HepG2 (cell line): ENCODE measurements at regions not wholly inside any gene's neighbourhood (a gene's known extent, or its start where the extent isn't known, plus 50 kb on each side); places are given as distances from the start of the nearest gene placed in this dataset.
A peak's percentile ranks its signal among the peaks of the same experiment; 100 is the strongest.

Experiments used
- ATAC-seq: fragments of 200-7000 bp; cut with Tn5 transposase; 3 replicates; pipeline ENCODE4 v1.9.1; 2020; ENCODE audit warnings: mild to moderate bottlenecking, moderate library complexity
- BruUV-seq: library from RNA; stranded (reverse); fragments of 400-500 nt; replicated peaks from 2 replicates; lab custom pipeline; 2021; lab: Mats Ljungman, UMichigan
- CTCF ChIA-PET: fragments of 300-600 bp; formaldehyde crosslinking; extraction: SDS; loops from one replicate; lab custom pipeline; 2021; ENCODE audit warnings: low total read pairs, inconsistent platforms, low intra/inter-chr PET ratio; lab: Yijun Ruan, JAX
- POLR2A ChIA-PET: fragments of 350-600 bp; sonication (Branson Sonifier 250); formaldehyde crosslinking; loops from one replicate; lab custom pipeline; 2020; ENCODE audit warnings: antibody characterized with exemption, inconsistent platforms; lab: Yijun Ruan, JAX
- DNase-seq: peaks from one replicate; pipeline ENCODE4 v3.0.0-alpha.2; 2015; ENCODE audit warnings: low spot score
- FAIRE-seq: peaks from 3 replicates; lab custom pipeline; 2011; peaks lifted over from hg19 to GRCh38; lab: Jason Lieb, UNC
- H2AFZ ChIP-seq: one replicate; pipeline ENCODE4 v1.6.1; 2011; ENCODE audit warnings: low read length, inconsistent platforms
- H3K27ac ChIP-seq: fragments of 300-600 bp; 3 replicates; pipeline ENCODE4 v1.8.0; 2011; ENCODE audit warnings: mixed run types, mild to moderate bottlenecking, mixed read lengths, low read length, inconsistent platforms; ENCODE audit not compliant: insufficient read depth; ENCODE audit errors: extremely low read length
- H3K27me3 ChIP-seq, 2 experiments: fragments of 200-600 bp in 1 of 2; 2 replicates in 1 of 2; 3 replicates in 1 of 2; pipeline versions ENCODE4 v1.6.0 to v1.8.0; 2011; ENCODE audit warnings: low read length in 2 of 2, mild to moderate bottlenecking in 2 of 2, moderate library complexity in 2 of 2, inconsistent platforms in 1 of 2; ENCODE audit not compliant: insufficient read depth in 2 of 2, control insufficient read depth in 1 of 2
- H3K36me3 ChIP-seq, 2 experiments: fragments of 200-600 bp in 1 of 2; replicated peaks in 1 of 2; 2 replicates in 1 of 2; 3 replicates in 1 of 2; pipeline versions ENCODE4 v1.5.1 to v1.8.0; 2011; ENCODE audit warnings: low read length in 2 of 2, inconsistent platforms in 1 of 2; ENCODE audit not compliant: insufficient read depth in 2 of 2, control insufficient read depth in 1 of 2
- H3K4me1 ChIP-seq: 2 replicates; pipeline ENCODE4 v1.5.1; 2012; ENCODE audit warnings: low read length, inconsistent platforms; ENCODE audit not compliant: insufficient read depth
- H3K4me2 ChIP-seq: 2 replicates; pipeline ENCODE4 v1.6.0; 2011; ENCODE audit warnings: low read depth, low read length, inconsistent platforms
- H3K4me3 ChIP-seq, 3 experiments: fragments of 200-600 bp in 1 of 3; sonication (generic), shearing (Covaris generic) in 1 of 3; replicated peaks in 1 of 3; 2 replicates each; pipeline ENCODE4 v1.5.1; 2011 to 2016; ENCODE audit warnings: low read length in 3 of 3, inconsistent platforms in 2 of 3, low read depth in 2 of 3, mild to moderate bottlenecking in 2 of 3, control low read depth in 1 of 3, mixed read lengths in 1 of 3; ENCODE audit not compliant: insufficient read depth in 1 of 3
- H3K79me2 ChIP-seq: one replicate; pipeline ENCODE4 v1.6.1; 2011; ENCODE audit warnings: low read length, inconsistent platforms; ENCODE audit not compliant: insufficient read depth
- H3K9ac ChIP-seq: 2 replicates; pipeline ENCODE4 v1.6.0; 2011; ENCODE audit warnings: mild to moderate bottlenecking, low read depth, low read length, inconsistent platforms; ENCODE audit not compliant: insufficient read depth
- H3K9me3 ChIP-seq: 2 replicates; pipeline ENCODE4 v1.5.1; 2012; ENCODE audit warnings: mild to moderate bottlenecking, low read length
- H4K20me1 ChIP-seq: 2 replicates; pipeline ENCODE4 v1.6.0; 2011; ENCODE audit warnings: inconsistent platforms, mild to moderate bottlenecking, low read length, moderate library complexity; ENCODE audit not compliant: insufficient read depth
- ATM ChIP-seq: fragments of 450-650 bp; IDR thresholded peaks from 2 replicates; pipeline ENCODE4 v1.7.1; 2017; ENCODE audit warnings: mild to moderate bottlenecking, borderline replicate concordance
- FOSL2 ChIP-seq: sonication (generic); formaldehyde crosslinking; IDR thresholded peaks from 2 replicates; pipeline ENCODE4 v1.4.0; 2020; ENCODE audit warnings: missing genetic modification reagents
- MATR3 ChIP-seq: sonication (generic); formaldehyde crosslinking; IDR thresholded peaks from 2 replicates; pipeline ENCODE4 v1.4.0; 2020; ENCODE audit warnings: missing genetic modification reagents
- MIXL1 ChIP-seq: IDR thresholded peaks from 2 replicates; pipeline ENCODE4 v1.6.1; 2016
- NR0B2 ChIP-seq: sonication (generic); formaldehyde crosslinking; IDR thresholded peaks from 2 replicates; pipeline ENCODE4 v1.4.0; 2020; ENCODE audit warnings: mild to moderate bottlenecking, missing genetic modification reagents
- RCOR2 ChIP-seq: IDR thresholded peaks from 2 replicates; pipeline ENCODE4 v1.6.1; 2016; ENCODE audit warnings: missing biosample characterization, missing genetic modification reagents
- ZFP36L2 ChIP-seq: sonication (generic); formaldehyde crosslinking; IDR thresholded peaks from 2 replicates; pipeline ENCODE4 v1.4.0; 2020; ENCODE audit warnings: missing genetic modification reagents
- ZNF572 ChIP-seq: sonication (generic); formaldehyde crosslinking; IDR thresholded peaks from 2 replicates; pipeline ENCODE4 v1.5.1; 2020; ENCODE audit warnings: mild to moderate bottlenecking, missing genetic modification reagents
- ZNF678 ChIP-seq: sonication (generic); formaldehyde crosslinking; IDR thresholded peaks from 2 replicates; pipeline ENCODE4 v1.4.0; 2020; ENCODE audit warnings: mild to moderate bottlenecking, missing genetic modification reagents
- ZNF709 ChIP-seq: sonication (generic); formaldehyde crosslinking; IDR thresholded peaks from 2 replicates; pipeline ENCODE4 v1.5.0; 2020; ENCODE audit warnings: mild to moderate bottlenecking, missing genetic modification reagents
- WGBS: methylation state at CpG from one replicate; pipeline ENCODE4 v1.1.6; 2017; ENCODE audit warnings: low lambda C conversion rate; 5-methylcytosine and 5-hydroxymethylcytosine counted together
- in situ Hi-C: cut with HindIII; loops from 2 replicates; pipeline ENCODE4 v1.10.0; 2017; ENCODE audit warnings: low pct_unique_long_range_greater_than_20kb; ENCODE audit not compliant: extremely low pct_ligation_motif_present
- intact Hi-C: fragments of 100-400 bp; cut with micrococcal nuclease; formaldehyde crosslinking; loops from one replicate; pipeline ENCODE4 v1.10.0; 2022; ENCODE audit not compliant: unreplicated experiment

GRCh38 chr20:24051160-24051559 lies 62.6 kb upstream of the GGTLC1 start:
- intact Hi-C loops = no loop called here
- Histone ChIP-seq H3K9me3 (no peaks in the 10 kb centered on the region), H3K36me3 (no peaks in the 10 kb centered on the region), H3K9ac (no peak overlapping the region), H4K20me1 (no peaks in the 10 kb centered on the region)
- 23% methylated on average over 2 of the region's 2 CpGs for WGBS
- peak; percentile 37 for FAIRE-seq
- TF ChIP-seq ATM (no peak), MATR3 (CRISPR knock-in tag) (no peak), ZFP36L2 (CRISPR knock-in tag) (no peak), NR0B2 (CRISPR knock-in tag) (no peak), FOSL2 (CRISPR knock-in tag) (no peak), MIXL1 (CRISPR knock-in tag) (no peak), RCOR2 (CRISPR knock-in tag) (no peak), ZNF709 (CRISPR knock-in tag) (no peak)
- TF ChIP-seq, all 625 proteins: peak for 0
- H2AFZ ChIP-seq = no peak overlapping the region
- H3K4me1 ChIP-seq = no peaks in the 10 kb centered on the region
- POLR2A ChIA-PET = no interaction called here
- BruUV-seq = no TSS peak
- H3K79me2 ChIP-seq = no peaks in the 10 kb centered on the region
- H3K27ac ChIP-seq = no peak overlapping the region
- no peak overlapping the region for H3K4me2 ChIP-seq
- H3K4me3 ChIP-seq = no peak overlapping the region
- no peak for DNase-seq
- CTCF ChIA-PET = no interaction called here
- ATAC-seq = no peak
- in situ Hi-C loops = no loop called here
- peaks cover 0 to 5% of the 10 kb centered on the region in 2 experiments; a peak in 1 of 5 replicates for H3K27me3 ChIP-seq

- no peak overlapping the region for H3K4me2 ChIP-seq
- FAIRE-seq (no peak), ATAC-seq (no peak), DNase-seq (no peak)
- no peak overlapping the region for H2AFZ ChIP-seq
- CTCF ChIA-PET = no interaction called here
- H3K9me3 ChIP-seq = no peaks in the 10 kb centered on the region
- TF ChIP-seq ZNF678 (no peak), ZNF572 (CRISPR knock-in tag) (no peak)
- H3K4me3 ChIP-seq = no peak overlapping the region
- intact Hi-C loops = no loop called here
- H3K27ac ChIP-seq = no peak overlapping the region
- H3K27me3 ChIP-seq = peaks cover 0 to 4% of the 10 kb centered on the region in 2 experiments; a peak in 1 of 5 replicates
- in situ Hi-C loops = no loop called here
- POLR2A ChIA-PET = no interaction called here
- H3K4me1 ChIP-seq = no peaks in the 10 kb centered on the region
- no peaks in the 10 kb centered on the region for H4K20me1 ChIP-seq
- 10% methylated on average over 3 of the region's 3 CpGs for whole genome bisulfite sequencing
- no peaks in the 10 kb centered on the region for H3K36me3 ChIP-seq
- H3K79me2 ChIP-seq = no peaks in the 10 kb centered on the region
- H3K9ac ChIP-seq = no peak overlapping the region
- BruUV-seq = no TSS peak
Measured at GRCh38 chr20:24050119-24050518, 61.5 kb upstream of the GGTLC1 start.
